ENCODE measurements at regions not wholly inside any gene's neighbourhood (a gene's known extent, or its start where the extent isn't known, plus 50 kb on each side); places are given as distances from the start of the nearest gene placed in this dataset.

GRCh38 chr2:215601526-215601925 lies 165.7 kb upstream of the FN1 start:
- no peak for DNase-seq (ENCODE audit: low spot score in 2 of 2)
- TF ChIP-seq, protein P1, sequence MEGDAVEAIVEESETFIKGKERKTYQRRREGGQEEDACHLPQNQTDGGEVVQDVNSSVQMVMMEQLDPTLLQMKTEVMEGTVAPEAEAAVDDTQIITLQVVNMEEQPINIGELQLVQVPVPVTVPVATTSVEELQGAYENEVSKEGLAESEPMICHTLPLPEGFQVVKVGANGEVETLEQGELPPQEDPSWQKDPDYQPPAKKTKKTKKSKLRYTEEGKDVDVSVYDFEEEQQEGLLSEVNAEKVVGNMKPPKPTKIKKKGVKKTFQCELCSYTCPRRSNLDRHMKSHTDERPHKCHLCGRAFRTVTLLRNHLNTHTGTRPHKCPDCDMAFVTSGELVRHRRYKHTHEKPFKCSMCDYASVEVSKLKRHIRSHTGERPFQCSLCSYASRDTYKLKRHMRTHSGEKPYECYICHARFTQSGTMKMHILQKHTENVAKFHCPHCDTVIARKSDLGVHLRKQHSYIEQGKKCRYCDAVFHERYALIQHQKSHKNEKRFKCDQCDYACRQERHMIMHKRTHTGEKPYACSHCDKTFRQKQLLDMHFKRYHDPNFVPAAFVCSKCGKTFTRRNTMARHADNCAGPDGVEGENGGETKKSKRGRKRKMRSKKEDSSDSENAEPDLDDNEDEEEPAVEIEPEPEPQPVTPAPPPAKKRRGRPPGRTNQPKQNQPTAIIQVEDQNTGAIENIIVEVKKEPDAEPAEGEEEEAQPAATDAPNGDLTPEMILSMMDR (IDR thresholded peaks at IDR 0.05), result no peak
- Histone ChIP-seq H3K9me3 (no peaks in the 10 kb centered on the region), H3K27me3 (no peaks in the 10 kb centered on the region), H3K27ac (peak overlapping the region in 1 of 2 donors; percentile 51), H3K36me3 (no peaks in the 10 kb centered on the region), H3K4me1 (peaks cover 4 to 6% of the 10 kb centered on the region in 2 donors), H3K4me3 (no peak overlapping the region)
- intact Hi-C loops (cut with DNase I), result loop anchor here (5.0 kb wide), 2 partner anchors 64 to 226 kb away; no protein-coding TSS in a partner anchor

DNA sequence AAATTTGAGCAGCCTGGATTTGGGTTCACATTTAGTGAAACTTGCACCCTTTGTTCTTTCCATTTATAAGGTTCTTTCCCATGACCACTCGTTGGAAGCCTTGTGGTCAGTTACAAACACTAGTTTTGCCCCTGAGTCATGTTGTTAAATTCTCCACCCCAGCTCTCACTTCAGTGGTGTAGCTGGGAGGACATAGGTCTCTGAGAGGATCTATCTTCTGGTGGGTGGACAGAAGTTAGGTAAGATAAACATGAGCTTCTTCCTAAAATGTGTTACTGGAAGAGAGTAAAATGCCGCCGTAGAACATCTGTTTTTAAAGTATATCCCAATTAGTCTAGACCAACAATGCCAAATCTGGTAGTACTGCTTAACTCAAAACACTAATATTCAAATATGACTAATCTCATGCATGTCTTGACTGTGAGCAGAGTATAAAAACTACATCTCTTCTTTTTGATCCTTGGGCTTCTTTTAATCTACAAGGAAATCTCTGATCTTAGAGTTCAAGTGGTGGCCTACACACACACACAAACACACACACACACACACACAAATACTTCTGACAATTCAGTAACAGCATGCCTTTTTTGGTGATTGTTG lies 162.6 kb upstream of the FN1 start:
- H3K27me3 ChIP-seq, result no peaks in the 10 kb centered on the region
- TF ChIP-seq, protein P1 (IDR thresholded peaks at IDR 0.05), result no peak
- DNase-seq (ENCODE audit: low spot score in 2 of 2), result no peak
- H3K4me3 ChIP-seq, result no peak overlapping the region
- intact Hi-C loops (cut with DNase I), result no loop called here
- H3K27ac ChIP-seq, result no peak overlapping the region
- no peaks in the 10 kb centered on the region for H3K9me3 ChIP-seq
- no peaks in the 10 kb centered on the region for H3K36me3 ChIP-seq
- peaks cover 0 to 4% of the 10 kb centered on the region in 2 donors for H3K4me1 ChIP-seq

GRCh38 chr2:215597577-215597976 lies 161.7 kb upstream of the FN1 start:
- H3K4me1 ChIP-seq, result peaks cover 0 to 4% of the 10 kb centered on the region in 2 donors
- no peaks in the 10 kb centered on the region for H3K27me3 ChIP-seq
- TF ChIP-seq, protein P1 (IDR thresholded peaks at IDR 0.05), result no peak
- no peak overlapping the region for H3K27ac ChIP-seq
- intact Hi-C loops (cut with DNase I), result no loop called here
- no peak for DNase-seq (ENCODE audit: low spot score in 2 of 2)
- no peaks in the 10 kb centered on the region for H3K36me3 ChIP-seq
- no peak overlapping the region for H3K4me3 ChIP-seq
- H3K9me3 ChIP-seq, result no peaks in the 10 kb centered on the region

DNA sequence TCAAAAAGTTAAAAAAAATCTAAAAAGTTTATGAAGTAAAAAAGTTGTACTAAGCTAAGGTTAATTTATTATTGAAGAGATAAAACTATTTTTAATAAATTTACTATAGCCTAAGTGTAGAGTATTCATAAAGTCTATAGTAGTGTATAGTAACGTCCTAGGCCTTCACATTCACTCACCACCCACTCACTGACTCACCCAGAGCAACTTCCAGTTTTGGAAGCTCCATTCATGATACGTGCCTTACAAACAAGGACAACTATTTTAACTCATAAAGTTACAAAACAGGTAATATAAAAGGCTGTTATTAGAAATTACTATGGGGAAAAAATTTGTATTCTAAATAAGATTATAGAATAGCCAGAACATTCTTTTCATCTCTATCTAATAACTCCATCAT lies 158.9 kb upstream of the FN1 start:
- H3K4me1 ChIP-seq, result no peaks in the 10 kb centered on the region
- no peak for DNase-seq (ENCODE audit: low spot score in 2 of 2)
- no peaks in the 10 kb centered on the region for H3K27me3 ChIP-seq
- H3K9me3 ChIP-seq, result no peaks in the 10 kb centered on the region
- no peak overlapping the region for H3K4me3 ChIP-seq
- TF ChIP-seq, protein P1 (IDR thresholded peaks at IDR 0.05), result no peak
- no peak overlapping the region for H3K27ac ChIP-seq
- no peaks in the 10 kb centered on the region for H3K36me3 ChIP-seq
- intact Hi-C loops (cut with DNase I), result no loop called here

GRCh38 chr2:215590010-215590745 lies 154.3 kb upstream of the FN1 start:
- H3K36me3 ChIP-seq, result no peaks in the 10 kb centered on the region
- H3K27ac ChIP-seq, result no peak overlapping the region
- no peaks in the 10 kb centered on the region for H3K9me3 ChIP-seq
- H3K4me3 ChIP-seq, result no peak overlapping the region
- TF ChIP-seq, protein P1 (IDR thresholded peaks at IDR 0.05), result no peak
- no peak for DNase-seq (ENCODE audit: low spot score in 2 of 2)
- H3K27me3 ChIP-seq, result no peaks in the 10 kb centered on the region
- intact Hi-C loops (cut with DNase I), result no loop called here
- H3K4me1 ChIP-seq, result no peaks in the 10 kb centered on the region

Measured in ascending aorta (tissue), 2 donors.